Retinal pigment epithelial cell (primary cell): ENCODE measurements at regions not wholly inside any gene's neighbourhood (a gene's known extent, or its start where the extent isn't known, plus 50 kb on each side); places are given as distances from the start of the nearest gene placed in this dataset.

Source experiments
- DNase-seq: peaks from one replicate; pipeline ENCODE4 v3.0.0-alpha.2; 2010; ENCODE audit warnings: low read depth
- H3K4me3 ChIP-seq: 2 replicates; pipeline ENCODE4 v1.5.1; 2011; ENCODE audit warnings: mild to moderate bottlenecking, low read length, control low read depth, moderate library complexity
- TF ChIP-seq, protein P1 (sequence below): conservative IDR thresholded peaks from 2 replicates; pipeline ENCODE4 v1.5.1; 2011; ENCODE audit warnings: low read depth, low read length, control low read depth, inconsistent platforms

GRCh38 chr2:16243411-16243996 is 303.2 kb downstream of the MYCN start:
- DNase-seq = no peak
- no peak overlapping the region for H3K4me3 ChIP-seq
- TF ChIP-seq, protein P1, sequence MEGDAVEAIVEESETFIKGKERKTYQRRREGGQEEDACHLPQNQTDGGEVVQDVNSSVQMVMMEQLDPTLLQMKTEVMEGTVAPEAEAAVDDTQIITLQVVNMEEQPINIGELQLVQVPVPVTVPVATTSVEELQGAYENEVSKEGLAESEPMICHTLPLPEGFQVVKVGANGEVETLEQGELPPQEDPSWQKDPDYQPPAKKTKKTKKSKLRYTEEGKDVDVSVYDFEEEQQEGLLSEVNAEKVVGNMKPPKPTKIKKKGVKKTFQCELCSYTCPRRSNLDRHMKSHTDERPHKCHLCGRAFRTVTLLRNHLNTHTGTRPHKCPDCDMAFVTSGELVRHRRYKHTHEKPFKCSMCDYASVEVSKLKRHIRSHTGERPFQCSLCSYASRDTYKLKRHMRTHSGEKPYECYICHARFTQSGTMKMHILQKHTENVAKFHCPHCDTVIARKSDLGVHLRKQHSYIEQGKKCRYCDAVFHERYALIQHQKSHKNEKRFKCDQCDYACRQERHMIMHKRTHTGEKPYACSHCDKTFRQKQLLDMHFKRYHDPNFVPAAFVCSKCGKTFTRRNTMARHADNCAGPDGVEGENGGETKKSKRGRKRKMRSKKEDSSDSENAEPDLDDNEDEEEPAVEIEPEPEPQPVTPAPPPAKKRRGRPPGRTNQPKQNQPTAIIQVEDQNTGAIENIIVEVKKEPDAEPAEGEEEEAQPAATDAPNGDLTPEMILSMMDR = no peak

GRCh38 chr2:16242906-16243305 is 302.6 kb downstream of the MYCN start:
- TF ChIP-seq, protein P1 = no peak
- DNase-seq = no peak
- H3K4me3 ChIP-seq = no peak overlapping the region

GRCh38 chr2:16241166-16242160 is 301.1 kb downstream of the MYCN start:
- H3K4me3 ChIP-seq = no peak overlapping the region
- TF ChIP-seq, protein P1 = no peak
- no peak for DNase-seq

DNA sequence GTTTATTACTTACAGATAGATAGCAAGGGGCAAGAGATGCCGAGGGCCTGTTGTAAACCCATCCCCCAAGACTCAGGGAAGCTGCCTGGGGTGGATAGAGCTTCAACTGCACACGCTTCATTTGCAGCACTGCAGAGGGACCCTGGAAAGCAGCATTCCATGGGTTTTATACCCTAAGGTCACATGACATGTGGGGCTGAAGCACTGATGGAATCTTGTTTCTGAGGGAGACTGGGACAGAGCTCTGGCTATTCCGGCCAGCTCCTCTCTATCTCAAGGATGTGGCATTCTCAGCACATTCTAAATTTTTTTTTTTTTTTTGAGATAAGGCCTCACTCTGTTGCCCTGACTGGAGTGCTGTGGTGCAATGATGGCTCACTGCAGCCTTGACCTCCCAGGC is 300.1 kb downstream of the MYCN start:
- DNase-seq = no peak
- no peak overlapping the region for H3K4me3 ChIP-seq
- TF ChIP-seq, protein P1 = no peak

DNA sequence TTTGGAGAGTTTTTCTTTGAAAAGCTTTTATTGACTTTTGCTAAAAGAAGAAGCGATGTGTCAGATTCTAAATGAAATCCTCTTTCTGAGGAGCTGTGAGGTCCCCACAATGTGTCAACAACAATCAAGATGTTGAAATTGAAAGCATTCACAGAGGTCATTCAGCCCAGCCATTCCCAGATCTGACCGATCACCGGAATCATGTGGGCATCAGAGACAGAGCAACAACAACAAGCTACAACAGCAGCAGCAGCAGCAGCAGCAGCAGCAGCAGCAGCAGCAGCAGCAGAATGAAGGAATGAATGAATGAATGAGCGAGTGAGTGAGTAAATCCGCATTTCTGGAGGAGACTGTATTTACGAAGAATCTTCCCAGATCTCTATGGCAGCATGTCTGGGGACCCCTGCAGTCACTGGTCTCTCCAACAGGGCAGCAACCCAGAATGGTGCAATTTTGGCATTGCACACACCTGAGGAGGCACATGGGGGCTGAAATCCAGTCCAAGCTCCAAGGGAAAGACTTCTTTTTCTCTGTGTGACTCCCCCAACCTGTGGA is 299.0 kb downstream of the MYCN start:
- TF ChIP-seq, protein P1 = no peak
- DNase-seq = no peak
- H3K4me3 ChIP-seq = no peak overlapping the region

GRCh38 chr2:16238786-16239185 is 298.4 kb downstream of the MYCN start:
- TF ChIP-seq, protein P1 = no peak
- H3K4me3 ChIP-seq = no peak overlapping the region
- DNase-seq = no peak
